ENCODE measurements at regions not wholly inside any gene's neighbourhood (a gene's known extent, or its start where the extent isn't known, plus 50 kb on each side); places are given as distances from the start of the nearest gene placed in this dataset.

DNA sequence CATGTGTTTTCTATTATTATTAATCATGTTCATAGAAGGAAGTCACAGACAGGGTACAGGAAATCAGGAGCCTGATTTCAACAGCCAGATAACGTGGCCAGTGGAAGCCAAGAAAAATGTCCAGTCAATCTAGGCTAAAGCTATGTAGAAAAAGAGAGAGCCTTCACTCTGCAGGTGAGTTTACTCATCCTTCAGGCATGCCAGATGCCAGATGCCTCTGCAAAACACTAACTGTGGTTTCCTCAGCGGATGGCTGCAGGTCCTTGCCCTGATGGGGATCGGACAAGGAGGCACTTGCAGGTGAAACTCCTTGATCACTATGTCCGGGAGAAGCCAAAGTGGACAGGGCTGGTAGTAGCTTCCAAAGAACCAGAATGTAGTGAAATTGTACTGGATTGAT lies 962.3 kb upstream of the RAG2 start:
- no peak for DNase-seq

DNA sequence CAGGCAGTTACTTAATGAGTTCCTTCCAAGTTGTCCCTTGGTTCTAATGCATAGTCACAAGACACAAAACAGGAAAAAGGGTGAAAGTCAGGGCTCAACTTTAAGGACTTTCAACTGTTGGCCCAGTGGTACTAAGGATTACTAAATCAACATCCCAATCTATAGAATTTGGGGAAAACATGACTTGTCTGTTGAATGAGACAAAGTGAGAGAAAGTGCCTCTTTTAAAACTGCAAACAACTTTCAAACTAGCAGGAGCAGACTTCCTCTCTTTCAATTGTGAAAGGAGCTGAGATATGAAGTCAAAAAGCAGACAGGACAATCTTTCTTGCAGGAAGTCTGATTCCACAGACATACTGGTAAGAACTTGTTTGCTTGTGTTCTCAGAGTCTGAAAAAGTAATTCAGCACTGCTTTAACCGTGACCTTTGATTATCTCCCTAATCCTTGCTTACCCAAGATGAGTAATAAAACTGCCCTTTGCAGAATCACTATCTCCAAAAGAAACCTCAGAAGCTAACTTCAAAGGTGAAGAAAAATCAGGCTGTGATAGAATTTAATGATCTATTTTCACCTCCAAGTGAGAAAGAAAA lies 960.7 kb upstream of the RAG2 start:
- DNase-seq = no peak

DNA sequence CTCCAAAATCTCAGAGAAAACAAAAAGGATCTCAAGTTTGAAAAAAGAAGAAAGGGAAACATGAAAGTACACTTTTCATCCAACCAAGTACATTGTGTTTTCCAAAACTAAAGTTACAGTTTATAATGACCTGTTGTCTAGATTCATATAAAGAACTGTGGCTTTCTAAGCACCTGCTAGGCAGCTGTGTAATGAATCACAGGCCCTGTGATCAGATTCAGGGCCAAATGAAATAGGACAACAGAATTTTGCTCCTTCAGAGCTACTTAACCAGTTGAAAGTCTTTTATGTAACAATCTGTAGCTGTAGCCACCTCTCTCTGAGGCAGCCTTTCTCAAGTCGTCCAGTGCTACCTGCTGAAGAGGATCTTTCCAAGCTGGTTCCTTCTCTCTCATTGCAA lies 960.0 kb upstream of the RAG2 start:
- DNase-seq = no peak

DNA sequence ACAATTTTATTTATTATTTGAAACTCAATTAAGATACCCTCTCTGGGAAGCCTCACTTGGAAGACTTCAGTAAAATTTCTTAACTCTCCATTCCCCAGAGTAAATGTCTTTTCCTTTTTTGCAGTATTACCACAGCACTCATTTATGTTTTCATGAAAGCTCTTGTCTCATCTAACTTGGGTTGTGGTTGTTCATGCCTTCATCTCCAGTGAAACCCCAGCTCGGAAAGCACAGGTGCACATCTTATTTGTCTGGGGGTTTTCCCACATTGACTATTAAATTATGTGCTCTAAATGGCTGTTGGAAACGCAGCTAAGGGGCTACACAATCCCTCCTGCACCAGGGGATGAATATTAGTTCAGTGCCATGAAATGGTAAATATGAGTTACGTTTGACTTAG lies 954.2 kb upstream of the RAG2 start:
- DNase-seq = no peak

DNA sequence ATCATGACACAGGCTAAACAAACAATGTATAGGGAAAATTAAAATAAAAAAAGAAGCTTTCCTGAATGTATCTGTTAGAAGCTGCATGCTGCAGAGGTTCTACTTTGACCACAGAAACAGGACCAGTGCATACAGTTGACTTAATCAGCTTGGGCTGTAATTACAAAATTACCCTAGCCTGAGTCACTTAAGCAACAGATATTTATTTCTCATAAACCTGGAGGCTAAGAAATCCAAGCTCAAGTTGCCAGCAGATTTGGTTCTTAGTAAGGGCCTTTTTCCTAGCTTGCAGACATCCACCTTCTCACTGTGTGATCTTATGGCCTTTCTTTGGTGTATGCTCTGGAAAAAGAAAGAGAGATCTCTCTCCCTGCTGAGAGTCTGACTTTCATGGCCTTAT lies 946.5 kb upstream of the RAG2 start:
- DNase-seq = no peak

DNA sequence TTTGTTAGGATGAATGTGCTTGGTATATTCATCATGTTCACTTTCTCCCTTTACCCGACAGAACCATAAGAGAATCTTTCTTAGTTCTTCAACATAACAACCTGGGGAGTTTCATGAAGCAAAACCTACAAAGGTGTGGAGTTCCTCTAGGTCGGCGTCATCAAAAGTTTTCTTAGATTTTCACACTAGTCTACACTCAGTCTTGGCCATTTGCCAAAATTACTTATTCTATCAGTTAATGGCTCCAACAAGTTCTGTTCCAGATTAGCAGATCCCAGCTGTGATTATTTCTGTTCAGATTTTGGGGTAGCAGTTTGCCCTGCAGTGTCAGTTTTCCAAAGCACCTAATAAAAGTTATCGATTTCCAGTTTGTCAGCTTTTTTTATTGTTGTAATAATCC lies 935.8 kb upstream of the RAG2 start:
- no peak for DNase-seq

DNA sequence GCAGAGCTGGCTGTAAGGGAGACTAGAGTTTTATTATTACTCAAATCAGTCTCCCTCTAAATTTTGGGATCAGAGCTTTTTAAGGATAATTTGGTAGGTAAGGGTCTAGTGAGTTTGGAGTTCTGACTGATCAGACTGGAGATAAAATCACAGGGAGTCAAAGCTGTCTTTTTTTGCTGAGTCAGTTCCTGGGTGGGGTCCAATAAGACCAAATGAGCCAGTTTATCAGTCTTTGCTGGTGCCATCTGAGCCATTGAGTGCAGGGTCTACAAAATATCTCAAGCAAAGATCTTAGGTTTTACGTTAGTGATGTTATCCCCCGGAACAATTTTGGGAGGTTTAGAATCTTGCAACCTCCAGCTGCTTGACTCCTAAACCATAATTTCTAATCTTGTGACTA lies 935.1 kb upstream of the RAG2 start:
- no peak for DNase-seq

DNA sequence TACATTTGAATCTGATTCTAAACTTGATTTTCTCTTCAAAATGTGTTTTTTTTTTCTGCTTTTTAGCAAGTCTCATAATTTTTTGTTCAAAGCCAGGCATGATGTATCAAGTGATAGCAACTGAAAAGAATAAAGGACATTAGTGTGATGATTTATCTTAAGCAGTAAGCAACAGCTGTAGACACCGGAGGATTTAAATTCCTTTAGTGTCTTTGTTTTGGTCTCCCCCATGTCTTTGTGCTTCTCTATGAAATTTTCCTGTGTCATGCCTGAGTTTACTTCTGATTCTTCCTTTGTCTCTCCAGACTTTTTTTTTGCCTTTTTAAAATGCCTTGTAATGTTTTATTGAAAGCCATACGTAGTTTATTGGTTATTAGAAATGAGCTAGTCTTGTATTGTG lies 934.2 kb upstream of the RAG2 start:
- no peak for DNase-seq

DNA sequence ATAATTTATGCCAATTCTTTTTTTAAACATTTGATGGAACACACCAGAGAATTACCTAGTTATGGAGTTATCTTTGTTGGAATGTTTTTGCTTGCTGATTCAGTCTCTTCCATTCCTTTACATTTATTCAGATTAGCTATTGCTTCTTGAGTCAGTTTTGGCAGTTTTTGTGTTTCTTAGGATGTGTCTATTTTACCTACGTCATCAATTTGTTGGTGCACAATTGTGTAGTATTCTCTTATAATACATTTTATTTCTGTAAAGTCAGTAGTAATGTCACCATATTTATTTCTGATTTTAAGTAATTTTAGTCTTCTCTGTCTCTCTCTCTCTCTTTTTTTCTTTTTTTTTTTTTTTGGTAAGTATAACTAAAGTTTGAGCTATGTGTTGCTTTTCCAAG lies 929.5 kb upstream of the RAG2 start:
- DNase-seq = no peak

DNA sequence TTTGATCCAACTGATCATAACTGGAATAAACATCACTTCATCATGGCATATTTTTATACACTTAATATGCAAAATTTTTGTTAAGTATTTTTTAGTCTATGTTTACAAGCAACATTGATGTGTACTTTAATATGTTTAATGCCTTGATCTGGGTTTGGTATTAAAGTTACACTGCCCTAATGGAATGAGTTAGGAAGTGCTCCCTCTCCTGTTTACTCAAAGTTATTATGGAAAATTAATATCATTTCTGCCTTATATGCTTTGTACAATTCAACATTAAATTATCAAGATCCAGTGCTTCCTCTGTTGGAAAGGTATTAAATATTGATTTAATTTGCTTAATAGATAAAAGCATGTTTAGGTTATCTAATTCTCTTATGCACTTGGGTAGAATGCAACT lies 927.3 kb upstream of the RAG2 start:
- no peak for DNase-seq

DNA sequence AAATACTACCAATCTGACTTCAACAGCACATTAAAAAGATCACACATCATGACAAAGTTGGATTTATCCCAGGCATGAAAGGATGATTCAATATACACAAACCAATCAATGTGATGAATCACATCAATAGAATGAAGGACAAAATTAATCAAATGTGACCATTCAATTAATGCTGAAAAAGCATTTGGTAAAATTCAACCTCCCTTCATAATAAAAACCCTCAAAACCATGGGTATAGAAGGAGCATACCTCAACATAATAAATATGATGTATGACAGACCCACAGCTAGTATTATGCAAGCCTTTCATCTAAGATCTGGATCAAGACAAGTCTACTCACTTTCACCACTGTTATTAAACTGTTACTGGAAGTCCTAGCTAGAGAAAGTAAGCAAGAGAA lies 921.7 kb upstream of the RAG2 start:
- no peak for DNase-seq

DNA sequence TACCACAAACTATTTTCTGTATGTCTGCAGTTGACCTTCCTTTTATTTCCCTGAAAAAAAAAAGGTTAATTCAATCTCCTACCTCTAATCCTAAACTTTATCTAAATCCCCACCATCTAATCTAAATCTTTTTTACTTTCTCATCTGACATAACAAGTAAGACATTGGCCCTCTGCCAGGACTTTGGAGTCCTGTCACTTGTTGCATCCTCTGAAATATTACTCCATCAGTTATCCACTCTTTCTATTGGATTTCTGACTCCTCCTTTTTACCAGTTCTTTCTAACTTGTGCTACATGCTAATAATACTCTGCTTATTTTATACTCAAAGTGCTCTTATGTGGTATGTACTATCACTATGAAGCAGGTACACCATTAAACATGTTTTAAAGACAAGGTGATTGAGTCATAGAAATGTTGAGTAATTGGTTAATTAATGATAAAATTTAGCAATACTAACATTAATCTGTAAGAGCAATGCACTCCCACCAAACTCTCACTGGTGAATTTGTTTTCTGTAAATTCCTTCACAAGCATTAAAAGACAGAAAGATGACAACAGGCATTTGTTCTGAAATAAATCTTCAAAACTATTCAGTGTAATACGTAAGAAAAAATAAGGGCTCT lies 914.2 kb upstream of the RAG2 start:
- no peak for DNase-seq

DNA sequence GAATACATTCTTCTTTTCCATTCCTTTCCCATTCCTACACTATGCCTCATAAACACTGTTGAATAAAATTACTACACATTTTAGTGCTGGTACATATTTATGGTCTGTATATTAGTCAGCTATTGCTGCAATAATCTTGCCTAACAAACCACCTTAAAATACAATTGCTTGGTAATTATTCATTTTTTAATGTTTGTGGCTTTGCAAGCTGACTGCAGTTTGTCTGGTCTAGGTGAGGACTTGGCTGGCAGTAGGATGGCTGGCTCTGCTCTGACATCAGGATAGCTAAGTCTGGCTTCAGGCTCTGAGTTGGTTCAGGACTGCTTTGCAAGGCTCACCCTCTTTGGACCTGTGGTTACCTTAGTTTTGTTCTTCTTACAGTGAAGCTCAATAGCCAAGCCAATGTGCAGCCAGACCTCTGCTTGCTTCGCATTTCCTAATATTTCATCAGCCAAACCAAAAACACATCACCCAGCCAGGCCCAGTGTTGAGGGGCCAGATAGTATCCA lies 913.4 kb upstream of the RAG2 start:
- no peak for DNase-seq

DNA sequence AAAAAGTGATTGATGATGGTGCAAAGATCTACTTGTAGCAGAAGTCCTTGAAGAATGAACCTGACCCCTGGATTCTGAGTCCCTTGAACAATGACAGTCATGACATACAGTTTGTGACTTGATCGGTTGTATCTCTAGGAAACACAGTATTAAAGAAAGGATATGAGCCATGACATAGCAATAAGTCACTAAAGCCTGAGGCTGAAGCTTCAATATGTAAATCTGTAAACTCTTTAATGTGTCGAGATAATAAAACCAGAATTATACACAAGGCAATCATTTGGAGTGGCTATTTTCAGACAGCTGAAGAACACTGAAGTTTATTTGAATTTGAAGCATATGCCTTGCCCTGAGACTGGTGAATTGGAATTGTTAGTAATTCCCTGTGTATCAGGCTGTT lies 911.5 kb upstream of the RAG2 start:
- no peak for DNase-seq

DNA sequence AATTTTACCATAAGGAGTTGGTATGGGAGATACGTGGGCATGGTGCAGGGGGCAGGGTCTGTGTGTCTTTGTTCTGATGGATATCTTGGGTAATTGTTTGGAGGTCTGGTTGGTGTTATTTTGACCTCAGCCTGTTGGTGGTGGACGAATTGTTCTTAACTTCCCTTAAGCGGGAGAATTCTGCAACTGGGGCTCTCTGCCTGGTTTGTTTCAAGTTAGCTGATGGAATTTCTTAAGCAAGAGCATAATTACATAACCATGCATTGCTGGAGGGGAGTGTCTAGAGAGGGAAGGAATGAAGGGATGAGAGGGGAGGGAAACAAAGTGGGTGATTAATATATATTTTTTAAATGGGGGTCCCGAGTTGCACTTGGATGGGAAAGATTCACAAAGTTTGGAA lies 908.5 kb upstream of the RAG2 start:
- no peak for DNase-seq

DNA sequence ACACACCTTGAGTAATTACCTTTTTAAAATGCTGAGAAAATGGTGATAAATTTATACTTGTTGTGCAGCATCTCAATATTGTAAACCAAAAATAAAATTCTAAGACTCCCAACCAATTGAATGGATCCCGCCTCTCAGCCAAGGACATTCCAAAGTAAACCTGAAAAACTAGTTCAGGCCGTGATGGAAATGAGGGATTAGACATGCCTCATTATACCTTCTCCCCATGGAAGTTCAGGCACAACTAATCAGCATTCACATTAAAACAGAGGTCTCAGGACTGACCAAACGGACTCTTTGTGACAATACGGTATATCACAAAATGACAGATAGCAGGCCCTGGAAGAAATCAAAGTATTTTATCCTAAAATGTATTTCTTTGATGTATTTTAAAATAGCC lies 907.4 kb upstream of the RAG2 start:
- no peak for DNase-seq

DNA sequence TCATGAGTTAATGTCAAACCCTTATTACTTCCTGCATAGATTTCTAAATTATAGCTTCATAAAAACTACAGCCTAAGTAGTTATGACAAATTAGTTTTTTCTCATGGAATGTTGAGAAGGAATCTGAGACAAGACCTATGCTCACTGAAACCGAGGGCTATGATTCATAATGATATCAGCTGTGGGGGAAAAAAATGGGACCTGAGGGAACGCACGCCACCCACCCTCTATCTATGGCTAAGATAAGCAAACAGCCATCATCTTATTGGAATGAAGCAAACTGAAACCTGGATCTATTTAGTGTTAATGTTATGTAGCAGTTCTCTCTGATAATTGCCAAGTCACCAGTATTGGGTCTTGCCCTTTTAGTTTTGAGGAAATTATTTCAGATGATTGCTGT lies 906.9 kb upstream of the RAG2 start:
- DNase-seq = no peak

DNA sequence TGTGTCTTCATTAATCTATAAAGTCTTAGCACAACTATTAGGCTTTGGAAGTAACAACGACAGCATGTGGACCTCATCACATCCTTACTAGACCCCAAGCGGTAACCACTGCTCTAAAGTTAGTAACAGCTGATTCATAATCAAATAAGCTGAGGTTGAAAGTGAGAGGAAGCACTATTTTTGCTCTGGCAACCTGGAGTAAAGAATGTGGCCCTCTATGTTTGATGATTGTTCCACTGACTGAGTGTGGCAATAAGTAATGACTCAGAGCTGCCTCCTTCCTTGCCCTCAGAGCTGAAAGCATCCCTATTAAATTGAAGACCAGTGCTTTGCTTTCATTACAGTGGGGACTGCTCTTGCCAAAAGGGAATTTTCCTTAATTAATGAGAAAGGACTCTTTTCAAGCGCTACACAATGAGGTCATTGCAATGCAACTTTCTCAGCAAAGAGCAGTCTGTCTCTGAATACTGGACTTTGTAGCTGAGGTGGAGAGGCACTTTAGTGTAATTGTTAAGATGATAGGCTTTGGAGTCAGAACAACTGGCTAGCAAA lies 906.1 kb upstream of the RAG2 start:
- no peak for DNase-seq

DNA sequence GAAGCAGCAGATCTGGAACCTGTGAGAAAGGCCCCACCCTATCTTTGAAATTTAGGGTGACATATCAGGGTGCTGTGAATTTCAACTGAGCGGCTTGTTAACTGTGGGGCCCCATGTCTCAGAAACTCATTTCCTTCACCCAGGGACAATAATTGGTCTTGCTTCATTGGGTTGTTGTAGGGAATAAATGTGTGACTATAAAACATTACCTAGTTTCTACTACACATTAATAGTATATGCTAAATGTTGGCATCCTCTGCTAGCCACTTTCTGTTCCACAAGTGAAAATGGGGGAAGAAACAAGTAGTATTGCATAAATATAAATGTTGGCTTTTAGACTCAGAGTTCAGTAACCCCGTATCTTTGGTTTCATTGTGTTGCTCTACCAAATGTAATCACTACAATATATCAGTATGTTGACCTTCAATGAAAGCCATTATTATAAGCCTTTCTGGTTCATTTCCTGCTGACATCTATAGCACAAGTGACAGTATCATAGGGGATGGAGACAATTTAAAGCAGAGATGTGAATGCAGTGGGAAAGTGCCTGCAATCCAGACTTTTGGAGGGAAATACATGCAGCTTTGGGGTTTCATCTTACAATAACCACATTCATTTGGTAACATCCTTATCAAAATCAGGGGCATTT lies 905.5 kb upstream of the RAG2 start:
- no peak for DNase-seq

DNA sequence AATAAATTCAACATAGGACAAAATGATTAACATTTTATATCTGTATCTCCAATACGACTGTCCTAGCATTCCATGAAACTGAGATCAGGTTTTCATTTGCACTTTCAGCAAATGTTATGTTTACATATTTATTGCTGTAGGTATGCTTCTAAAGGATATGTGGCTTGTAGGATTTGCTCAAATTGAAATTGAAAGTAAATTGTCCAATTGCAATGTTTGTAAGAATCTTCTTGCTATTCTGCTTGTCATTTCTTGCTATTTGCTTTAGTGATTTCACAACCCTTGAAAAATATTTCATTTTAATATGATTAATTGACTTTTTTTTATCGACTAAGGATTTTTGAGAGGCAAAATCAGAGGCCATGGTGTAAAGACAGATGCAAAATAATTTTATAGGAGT lies 904.2 kb upstream of the RAG2 start:
- no peak for DNase-seq

DNA sequence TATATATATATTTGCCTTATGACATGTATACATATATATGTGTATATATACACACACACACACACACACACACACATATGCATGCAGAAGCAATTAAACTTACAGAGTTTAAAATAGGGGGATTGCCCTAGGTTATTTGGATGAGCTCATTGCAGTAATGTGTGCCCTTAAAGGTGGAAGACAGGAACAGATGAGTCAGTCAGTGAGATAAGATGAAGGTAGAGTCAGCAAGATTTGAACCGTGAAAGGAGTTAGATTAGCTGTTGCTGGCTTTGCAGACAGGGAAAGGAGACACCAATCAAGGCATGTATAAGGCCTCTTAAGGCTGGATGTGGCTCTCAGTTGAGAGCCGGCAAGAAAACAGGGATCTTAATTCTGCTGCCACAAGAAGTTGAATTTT lies 902.4 kb upstream of the RAG2 start:
- no peak for DNase-seq

DNA sequence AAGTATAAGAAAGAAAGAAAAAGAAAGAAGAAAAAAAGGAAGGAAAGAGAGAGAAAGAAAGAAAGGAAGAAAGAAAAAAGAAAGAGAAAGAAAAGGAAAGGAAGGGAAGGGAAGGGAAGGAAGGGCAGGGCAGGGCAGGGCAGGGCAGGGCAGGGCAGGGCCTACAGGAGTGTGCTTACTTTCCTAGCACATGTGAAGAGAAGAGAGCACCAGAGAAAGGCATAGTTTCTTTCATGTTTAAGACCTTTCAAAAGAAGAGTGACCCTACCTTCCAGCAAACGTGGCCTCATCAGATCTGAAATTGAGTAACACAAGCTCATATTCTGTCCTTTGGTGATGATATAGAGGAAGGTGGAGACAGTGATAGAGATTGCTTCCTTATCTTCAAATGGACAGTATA lies 899.3 kb upstream of the RAG2 start:
- DNase-seq = no peak

DNA sequence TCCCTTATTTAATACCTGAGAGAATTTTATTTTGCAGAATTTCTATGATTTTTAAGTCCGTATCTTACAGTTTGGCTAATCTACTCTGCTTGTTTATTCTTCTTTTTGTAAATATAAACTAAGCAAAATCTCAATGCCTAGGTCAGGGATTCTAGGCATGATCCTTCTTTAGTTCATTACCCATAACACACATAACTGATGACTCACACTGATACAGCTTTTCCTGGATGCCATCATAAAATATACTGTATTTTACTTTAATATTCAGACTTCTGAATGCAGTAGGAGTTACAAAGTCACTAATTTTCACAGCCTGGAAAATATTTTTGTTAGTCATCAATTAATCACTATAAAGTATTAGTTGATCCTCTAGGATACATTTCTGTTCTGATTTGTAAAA lies 898.2 kb upstream of the RAG2 start:
- DNase-seq = no peak

DNA sequence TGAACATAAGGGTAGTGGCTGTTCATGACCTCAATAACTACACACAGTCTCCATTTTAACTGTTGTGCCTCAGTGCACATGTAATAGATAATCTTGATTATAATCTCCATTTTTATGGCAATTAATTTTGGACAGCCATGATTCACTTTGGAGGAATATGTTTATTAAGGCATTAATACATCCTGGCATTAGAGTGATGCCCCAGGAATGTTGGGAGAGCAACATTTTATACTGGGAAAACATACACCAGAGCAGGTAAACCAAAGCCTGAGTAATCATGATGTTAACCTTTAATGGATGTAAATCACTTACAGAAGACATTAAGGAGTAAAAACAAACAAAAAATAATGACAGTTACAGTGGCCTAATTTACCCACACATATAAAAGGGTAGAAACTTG lies 886.3 kb upstream of the RAG2 start:
- DNase-seq = no peak

DNA sequence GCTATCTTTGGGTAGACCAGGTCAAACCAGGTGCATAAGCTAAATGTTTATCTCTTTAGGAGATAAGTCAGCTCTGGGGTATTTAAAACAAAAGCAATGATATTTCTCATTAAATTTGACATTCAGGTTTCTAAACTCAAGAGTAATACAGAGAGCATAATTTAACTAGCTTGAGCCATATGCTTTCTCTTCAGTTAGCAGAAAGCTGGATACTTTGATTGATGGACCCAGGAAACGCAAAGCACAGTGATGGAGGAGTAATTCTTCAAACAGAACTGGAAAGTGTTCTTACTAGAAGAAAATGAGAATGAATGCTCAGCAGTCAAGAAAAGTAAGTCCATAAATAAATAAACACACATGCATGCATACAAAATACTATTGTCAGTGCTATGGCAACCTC lies 885.7 kb upstream of the RAG2 start:
- DNase-seq = no peak

Data from CD4-positive, alpha-beta T cell treated with Interleukin-17A for 1 hour (primary cell).